GM23338 (cell line): ENCODE measurements at regions not wholly inside any gene's neighbourhood (a gene's known extent, or its start where the extent isn't known, plus 50 kb on each side); places are given as distances from the start of the nearest gene placed in this dataset.

Experiments
- ATAC-seq: fragments of 200-7000 bp; cut with Tn5 transposase; 3 replicates; pipeline ENCODE4 v1.9.1; 2020
- DNase-seq: peaks from one replicate; pipeline ENCODE4 v3.0.0-alpha.2; 2015; ENCODE audit warnings: low spot score
- H2AFZ ChIP-seq: fragments of 200-600 bp; sonication (generic); 2 replicates; pipeline ENCODE4 v1.8.0; 2016; ENCODE audit warnings: antibody characterized with exemption, mild to moderate bottlenecking, moderate library complexity
- H3F3A ChIP-seq: fragments of 200-600 bp; sonication (generic); replicated peaks from 2 replicates; pipeline ENCODE4 v1.8.0; 2017; ENCODE audit warnings: antibody characterized with exemption, mixed run types, low read depth
- H3K27ac ChIP-seq: fragments of 200-600 bp; sonication (generic); 2 replicates; pipeline ENCODE4 v1.6.1; 2016; ENCODE audit warnings: low read depth
- H3K27me3 ChIP-seq: fragments of 200-600 bp; sonication (generic); 2 replicates; pipeline ENCODE4 v1.8.0; 2016; ENCODE audit warnings: mild to moderate bottlenecking, mixed run types, moderate library complexity; ENCODE audit not compliant: insufficient read depth
- H3K36me3 ChIP-seq: fragments of 200-600 bp; sonication (generic); 2 replicates; pipeline ENCODE4 v1.8.0; 2016; ENCODE audit warnings: mild to moderate bottlenecking; ENCODE audit not compliant: insufficient read depth
- H3K4me1 ChIP-seq: fragments of 200-600 bp; sonication (generic); 2 replicates; pipeline ENCODE4 v1.8.0; 2016; ENCODE audit warnings: mild to moderate bottlenecking, moderate library complexity; ENCODE audit not compliant: insufficient read depth
- H3K4me2 ChIP-seq: fragments of 200-600 bp; sonication (generic); 2 replicates; pipeline ENCODE4 v1.7.1; 2017; ENCODE audit warnings: mixed run types
- H3K4me3 ChIP-seq: fragments of 200-600 bp; sonication (generic); 2 replicates; pipeline ENCODE4 v1.6.1; 2016; ENCODE audit warnings: mixed run types
- H3K79me2 ChIP-seq: fragments of 200-600 bp; sonication (generic); replicated peaks from 2 replicates; pipeline ENCODE4 v1.8.0; 2017; ENCODE audit warnings: mild to moderate bottlenecking; ENCODE audit not compliant: insufficient read depth
- H3K9me2 ChIP-seq: fragments of 200-600 bp; sonication (generic); 2 replicates; pipeline ENCODE4 v1.8.0; 2017; ENCODE audit not compliant: insufficient read depth
- H4K20me1 ChIP-seq: fragments of 200-600 bp; sonication (generic); replicated peaks from 2 replicates; pipeline ENCODE4 v1.8.0; 2017; ENCODE audit warnings: mild to moderate bottlenecking; ENCODE audit not compliant: insufficient read depth
- H3K27ac Mint-ChIP-seq: 2 replicates; pipeline ENCODE4 v1.8.0; 2020; ENCODE audit warnings: inconsistent platforms, mild to moderate bottlenecking, moderate library complexity, mixed read lengths
- H3K27me3 Mint-ChIP-seq: 3 replicates; pipeline ENCODE4 v1.8.0; 2022; ENCODE audit warnings: low read depth, mild to moderate bottlenecking, moderate library complexity, mixed read lengths, inconsistent platforms; ENCODE audit not compliant: insufficient read depth, poor library complexity
- H3K36me3 Mint-ChIP-seq: 3 replicates; pipeline ENCODE4 v1.8.0; 2021; ENCODE audit warnings: low read depth, mild to moderate bottlenecking, inconsistent platforms, moderate library complexity, mixed read lengths
- H3K4me1 Mint-ChIP-seq: 3 replicates; pipeline ENCODE4 v1.8.0; 2020; ENCODE audit warnings: mild to moderate bottlenecking, inconsistent platforms, mixed read lengths
- H3K4me3 Mint-ChIP-seq: 3 replicates; pipeline ENCODE4 v1.8.0; 2021; ENCODE audit warnings: moderate library complexity, mild to moderate bottlenecking, inconsistent platforms, mixed read lengths
- H3K9me3 Mint-ChIP-seq: 3 replicates; pipeline ENCODE4 v1.8.0; 2020; ENCODE audit warnings: moderate library complexity, mild to moderate bottlenecking, inconsistent platforms, mixed read lengths
- CREB1 ChIP-seq: fragments of 250-450 bp; sonication (Bioruptor Pico); IDR thresholded peaks from 2 replicates; pipeline ENCODE4 v1.5.0; 2020; ENCODE audit warnings: low read depth, mild to moderate bottlenecking, moderate library complexity
- CTCF ChIP-seq, 2 experiments: fragments of 200-600 bp in 1 of 2; sonication (generic) in 1 of 2; conservative IDR thresholded peaks; 2 replicates each; pipeline versions ENCODE4 v1.5.1 to v1.6.1; 2016 to 2017; ENCODE audit warnings: antibody characterized with exemption in 2 of 2, low read depth in 2 of 2, mild to moderate bottlenecking in 2 of 2, moderate library complexity in 1 of 2
- ETS1 ChIP-seq: IDR thresholded peaks from 2 replicates; pipeline ENCODE4 v1.6.1; 2016; ENCODE audit warnings: antibody characterized with exemption
- EZH2 ChIP-seq: fragments of 200-600 bp; sonication (generic); IDR thresholded peaks from one replicate; pipeline ENCODE4 v1.8.0; 2017; ENCODE audit warnings: antibody characterized with exemption, mild to moderate bottlenecking, low read depth; ENCODE audit not compliant: unreplicated experiment
- EZH2phosphoT487 ChIP-seq: fragments of 200-600 bp; sonication (generic); IDR thresholded peaks from one replicate; pipeline ENCODE4 v1.8.1; 2018; ENCODE audit warnings: antibody characterized with exemption; ENCODE audit not compliant: unreplicated experiment
- JUNB ChIP-seq: IDR thresholded peaks from one replicate; pipeline ENCODE4 v1.6.1; 2016; ENCODE audit warnings: antibody characterized with exemption; ENCODE audit not compliant: unreplicated experiment
- NANOG ChIP-seq: IDR thresholded peaks from 2 replicates; pipeline ENCODE4 v1.6.1; 2016; ENCODE audit warnings: antibody characterized with exemption, borderline replicate concordance
- POLR2AphosphoS5 ChIP-seq: IDR thresholded peaks from 2 replicates; pipeline ENCODE4 v1.6.1; 2016; ENCODE audit warnings: antibody characterized with exemption, low read depth
- REST ChIP-seq: IDR thresholded peaks from one replicate; pipeline ENCODE4 v1.6.1; 2018; ENCODE audit warnings: antibody characterized with exemption; ENCODE audit not compliant: unreplicated experiment
- STAT1 ChIP-seq: IDR thresholded peaks from one replicate; pipeline ENCODE4 v1.6.1; 2016; ENCODE audit warnings: antibody characterized with exemption; ENCODE audit not compliant: unreplicated experiment
- ZNF114 ChIP-seq: fragments of 250-450 bp; sonication (Bioruptor Pico); IDR thresholded peaks from 2 replicates; pipeline ENCODE4 v1.5.0; 2020; ENCODE audit warnings: mild to moderate bottlenecking, moderate library complexity
- ZNF331 ChIP-seq: fragments of 250-450 bp; sonication (Bioruptor Pico); IDR thresholded peaks from 2 replicates; pipeline ENCODE4 v1.5.0; 2020; ENCODE audit warnings: low read depth, mild to moderate bottlenecking, moderate library complexity
- ZNF462 ChIP-seq: fragments of 250-450 bp; sonication (Bioruptor Pico); IDR thresholded peaks from 2 replicates; pipeline ENCODE4 v1.5.0; 2020; ENCODE audit warnings: mild to moderate bottlenecking, moderate library complexity

- peaks cover 11% of the 10 kb centered on the region for H3K4me1 ChIP-seq
- no peak overlapping the region for H2AFZ ChIP-seq
- Mint-ChIP-seq H3K27me3 (no peaks in the 10 kb centered on the region), H3K27ac (no peak overlapping the region), H3K36me3 (no peaks in the 10 kb centered on the region), H3K4me3 (no peak overlapping the region), H3K9me3 (no peaks in the 10 kb centered on the region), H3K4me1 (peaks cover 18% of the 10 kb centered on the region; the same call in 2 of the 3 replicates)
- H3K27ac ChIP-seq: no peak overlapping the region
- no peaks in the 10 kb centered on the region for H3K36me3 ChIP-seq
- no peaks in the 10 kb centered on the region for H3K79me2 ChIP-seq
- no peak for ATAC-seq
- TF ChIP-seq CTCF (conservative IDR thresholded peaks at IDR 0.05; ENCODE audit: low read depth in 2 of 2) (no peak), ZNF114 (CRISPR knock-in tag) (no peak), EZH2phosphoT487 (no peak), ETS1 (no peak), ZNF462 (CRISPR knock-in tag) (no peak), REST (no peak), EZH2 (no peak), STAT1 (no peak), ZNF331 (CRISPR knock-in tag) (no peak), CREB1 (CRISPR knock-in tag) (no peak), JUNB (no peak), NANOG (no peak), POLR2AphosphoS5 (no peak)
- no peaks in the 10 kb centered on the region for H3K27me3 ChIP-seq
- no peaks in the 10 kb centered on the region for H3F3A ChIP-seq
- no peaks in the 10 kb centered on the region for H4K20me1 ChIP-seq
- DNase-seq: no peak
- no peak overlapping the region for H3K4me3 ChIP-seq
- H3K9me2 ChIP-seq: no peaks in the 10 kb centered on the region; the same call in 1 of the 2 replicates
- H3K4me2 ChIP-seq: no peak overlapping the region
Measured at GRCh38 chr12:89278862-89279261, 73.4 kb downstream of the DUSP6 start.
